ENCODE measurements at regions not wholly inside any gene's neighbourhood (a gene's known extent, or its start where the extent isn't known, plus 50 kb on each side); places are given as distances from the start of the nearest gene placed in this dataset.

DNA sequence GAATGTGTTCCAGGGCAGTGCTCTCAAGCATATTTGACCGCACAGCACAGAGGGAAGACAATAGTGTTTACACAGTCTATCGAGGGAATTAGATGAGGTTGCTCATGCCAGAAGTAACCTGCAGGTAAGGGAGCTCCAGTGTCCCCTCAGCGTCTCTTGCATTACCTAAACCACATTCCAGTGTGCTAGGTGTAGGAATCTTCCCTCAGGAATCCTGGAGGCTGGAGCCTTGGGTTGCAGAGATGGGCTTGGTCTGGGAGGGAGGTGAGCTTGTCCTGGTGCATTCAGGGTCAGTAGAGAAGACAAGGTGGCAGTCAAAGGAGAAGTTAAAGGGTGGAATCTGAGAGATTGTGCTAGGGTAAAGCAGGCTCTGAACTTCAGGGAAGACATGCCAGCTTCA lies 56.3 kb downstream of the SOX14 start:
- TF ChIP-seq GLIS3 (CRISPR knock-in tag; IDR thresholded peaks at IDR 0.05) (no peak), ESRRG (CRISPR knock-in tag; IDR thresholded peaks at IDR 0.05) (no peak), PPARA (CRISPR knock-in tag; IDR thresholded peaks at IDR 0.05; ENCODE audit: borderline replicate concordance) (no peak), ZFP30 (CRISPR knock-in tag; IDR thresholded peaks at IDR 0.05) (no peak), ARNTL (CRISPR knock-in tag; IDR thresholded peaks at IDR 0.05; ENCODE audit: borderline replicate concordance, low read depth) (no peak), CSDC2 (CRISPR knock-in tag; IDR thresholded peaks at IDR 0.05) (no peak), OSR1 (CRISPR knock-in tag; IDR thresholded peaks at IDR 0.05) (no peak), ZNF70 (CRISPR knock-in tag; IDR thresholded peaks at IDR 0.05) (no peak), ZC3H10 (CRISPR knock-in tag; IDR thresholded peaks at IDR 0.05) (no peak), ZNF8 (CRISPR knock-in tag; IDR thresholded peaks at IDR 0.05) (no peak), TCF4 (CRISPR knock-in tag; IDR thresholded peaks at IDR 0.05; ENCODE audit: borderline replicate concordance) (no peak), BACH2 (CRISPR knock-in tag; IDR thresholded peaks at IDR 0.05; ENCODE audit: borderline replicate concordance) (no peak), SNAI2 (CRISPR knock-in tag; IDR thresholded peaks at IDR 0.05) (no peak), TOX (CRISPR knock-in tag; IDR thresholded peaks at IDR 0.05; ENCODE audit: borderline replicate concordance) (no peak), ISL1 (CRISPR knock-in tag; IDR thresholded peaks at IDR 0.05) (no peak), RARB (CRISPR knock-in tag; IDR thresholded peaks at IDR 0.05) (no peak)
- TF ChIP-seq, protein P1, sequence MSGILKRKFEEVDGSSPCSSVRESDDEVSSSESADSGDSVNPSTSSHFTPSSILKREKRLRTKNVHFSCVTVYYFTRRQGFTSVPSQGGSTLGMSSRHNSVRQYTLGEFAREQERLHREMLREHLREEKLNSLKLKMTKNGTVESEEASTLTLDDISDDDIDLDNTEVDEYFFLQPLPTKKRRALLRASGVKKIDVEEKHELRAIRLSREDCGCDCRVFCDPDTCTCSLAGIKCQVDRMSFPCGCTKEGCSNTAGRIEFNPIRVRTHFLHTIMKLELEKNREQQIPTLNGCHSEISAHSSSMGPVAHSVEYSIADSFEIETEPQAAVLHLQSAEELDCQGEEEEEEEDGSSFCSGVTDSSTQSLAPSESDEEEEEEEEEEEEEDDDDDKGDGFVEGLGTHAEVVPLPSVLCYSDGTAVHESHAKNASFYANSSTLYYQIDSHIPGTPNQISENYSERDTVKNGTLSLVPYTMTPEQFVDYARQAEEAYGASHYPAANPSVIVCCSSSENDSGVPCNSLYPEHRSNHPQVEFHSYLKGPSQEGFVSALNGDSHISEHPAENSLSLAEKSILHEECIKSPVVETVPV (CRISPR knock-in tag; IDR thresholded peaks at IDR 0.05) = no peak
- TF ChIP-seq, protein P2, sequence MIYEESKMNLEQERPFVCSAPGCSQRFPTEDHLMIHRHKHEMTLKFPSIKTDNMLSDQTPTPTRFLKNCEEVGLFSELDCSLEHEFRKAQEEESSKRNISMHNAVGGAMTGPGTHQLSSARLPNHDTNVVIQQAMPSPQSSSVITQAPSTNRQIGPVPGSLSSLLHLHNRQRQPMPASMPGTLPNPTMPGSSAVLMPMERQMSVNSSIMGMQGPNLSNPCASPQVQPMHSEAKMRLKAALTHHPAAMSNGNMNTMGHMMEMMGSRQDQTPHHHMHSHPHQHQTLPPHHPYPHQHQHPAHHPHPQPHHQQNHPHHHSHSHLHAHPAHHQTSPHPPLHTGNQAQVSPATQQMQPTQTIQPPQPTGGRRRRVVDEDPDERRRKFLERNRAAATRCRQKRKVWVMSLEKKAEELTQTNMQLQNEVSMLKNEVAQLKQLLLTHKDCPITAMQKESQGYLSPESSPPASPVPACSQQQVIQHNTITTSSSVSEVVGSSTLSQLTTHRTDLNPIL (CRISPR knock-in tag; IDR thresholded peaks at IDR 0.05; ENCODE audit: low read depth) = no peak
- TF ChIP-seq, protein P3, sequence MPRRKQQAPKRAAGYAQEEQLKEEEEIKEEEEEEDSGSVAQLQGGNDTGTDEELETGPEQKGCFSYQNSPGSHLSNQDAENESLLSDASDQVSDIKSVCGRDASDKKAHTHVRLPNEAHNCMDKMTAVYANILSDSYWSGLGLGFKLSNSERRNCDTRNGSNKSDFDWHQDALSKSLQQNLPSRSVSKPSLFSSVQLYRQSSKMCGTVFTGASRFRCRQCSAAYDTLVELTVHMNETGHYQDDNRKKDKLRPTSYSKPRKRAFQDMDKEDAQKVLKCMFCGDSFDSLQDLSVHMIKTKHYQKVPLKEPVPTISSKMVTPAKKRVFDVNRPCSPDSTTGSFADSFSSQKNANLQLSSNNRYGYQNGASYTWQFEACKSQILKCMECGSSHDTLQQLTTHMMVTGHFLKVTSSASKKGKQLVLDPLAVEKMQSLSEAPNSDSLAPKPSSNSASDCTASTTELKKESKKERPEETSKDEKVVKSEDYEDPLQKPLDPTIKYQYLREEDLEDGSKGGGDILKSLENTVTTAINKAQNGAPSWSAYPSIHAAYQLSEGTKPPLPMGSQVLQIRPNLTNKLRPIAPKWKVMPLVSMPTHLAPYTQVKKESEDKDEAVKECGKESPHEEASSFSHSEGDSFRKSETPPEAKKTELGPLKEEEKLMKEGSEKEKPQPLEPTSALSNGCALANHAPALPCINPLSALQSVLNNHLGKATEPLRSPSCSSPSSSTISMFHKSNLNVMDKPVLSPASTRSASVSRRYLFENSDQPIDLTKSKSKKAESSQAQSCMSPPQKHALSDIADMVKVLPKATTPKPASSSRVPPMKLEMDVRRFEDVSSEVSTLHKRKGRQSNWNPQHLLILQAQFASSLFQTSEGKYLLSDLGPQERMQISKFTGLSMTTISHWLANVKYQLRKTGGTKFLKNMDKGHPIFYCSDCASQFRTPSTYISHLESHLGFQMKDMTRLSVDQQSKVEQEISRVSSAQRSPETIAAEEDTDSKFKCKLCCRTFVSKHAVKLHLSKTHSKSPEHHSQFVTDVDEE (CRISPR knock-in tag; IDR thresholded peaks at IDR 0.05) = no peak
- TF ChIP-seq, protein P4, sequence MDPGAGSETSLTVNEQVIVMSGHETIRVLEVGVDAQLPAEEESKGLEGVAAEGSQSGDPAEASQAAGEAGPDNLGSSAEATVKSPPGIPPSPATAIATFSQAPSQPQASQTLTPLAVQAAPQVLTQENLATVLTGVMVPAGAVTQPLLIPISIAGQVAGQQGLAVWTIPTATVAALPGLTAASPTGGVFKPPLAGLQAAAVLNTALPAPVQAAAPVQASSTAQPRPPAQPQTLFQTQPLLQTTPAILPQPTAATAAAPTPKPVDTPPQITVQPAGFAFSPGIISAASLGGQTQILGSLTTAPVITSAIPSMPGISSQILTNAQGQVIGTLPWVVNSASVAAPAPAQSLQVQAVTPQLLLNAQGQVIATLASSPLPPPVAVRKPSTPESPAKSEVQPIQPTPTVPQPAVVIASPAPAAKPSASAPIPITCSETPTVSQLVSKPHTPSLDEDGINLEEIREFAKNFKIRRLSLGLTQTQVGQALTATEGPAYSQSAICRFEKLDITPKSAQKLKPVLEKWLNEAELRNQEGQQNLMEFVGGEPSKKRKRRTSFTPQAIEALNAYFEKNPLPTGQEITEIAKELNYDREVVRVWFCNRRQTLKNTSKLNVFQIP (CRISPR knock-in tag; IDR thresholded peaks at IDR 0.05; ENCODE audit: borderline replicate concordance, low read depth) = no peak
- ATAC-seq = no peak

DNA sequence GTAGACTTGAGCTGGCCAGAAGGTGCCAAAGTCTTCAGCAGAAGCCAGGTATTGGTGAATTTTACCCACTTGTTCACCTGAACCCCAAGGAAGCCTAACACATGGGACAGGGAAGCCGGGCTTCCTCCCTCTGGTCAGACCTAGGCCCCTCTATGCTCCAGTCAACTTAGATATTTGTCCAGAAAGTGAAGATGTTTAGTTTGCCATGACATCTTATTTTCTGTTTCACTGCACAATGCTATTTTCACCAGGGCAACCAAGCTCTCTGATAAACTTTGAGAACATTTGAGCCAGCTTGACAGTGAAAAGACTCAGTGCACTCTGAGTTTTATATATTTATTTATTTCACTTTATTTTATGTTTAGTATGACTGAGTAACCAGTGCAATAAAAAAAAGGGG lies 71.0 kb downstream of the SOX14 start:
- TF ChIP-seq TOX (CRISPR knock-in tag; IDR thresholded peaks at IDR 0.05; ENCODE audit: borderline replicate concordance) (no peak), ZFP30 (CRISPR knock-in tag; IDR thresholded peaks at IDR 0.05) (no peak), SNAI2 (CRISPR knock-in tag; IDR thresholded peaks at IDR 0.05) (no peak), TCF4 (CRISPR knock-in tag; IDR thresholded peaks at IDR 0.05; ENCODE audit: borderline replicate concordance) (no peak), OSR1 (CRISPR knock-in tag; IDR thresholded peaks at IDR 0.05) (no peak), BACH2 (CRISPR knock-in tag; IDR thresholded peaks at IDR 0.05; ENCODE audit: borderline replicate concordance) (no peak), ZFP3 (CRISPR knock-in tag; IDR thresholded peaks at IDR 0.05) (no peak), ESRRG (CRISPR knock-in tag; IDR thresholded peaks at IDR 0.05) (no peak), ZNF565 (CRISPR knock-in tag; conservative IDR thresholded peaks at IDR 0.05; ENCODE audit: low read depth) (no peak), ISL1 (CRISPR knock-in tag; IDR thresholded peaks at IDR 0.05) (no peak)
- TF ChIP-seq, protein P3 (CRISPR knock-in tag; IDR thresholded peaks at IDR 0.05) = no peak
- TF ChIP-seq, protein P2 (CRISPR knock-in tag; IDR thresholded peaks at IDR 0.05; ENCODE audit: low read depth) = no peak
- TF ChIP-seq, protein P4 (CRISPR knock-in tag; IDR thresholded peaks at IDR 0.05; ENCODE audit: borderline replicate concordance, low read depth) = no peak
- ATAC-seq = no peak

Data from SK-N-SH treated with all-trans-retinoic acid at 6 μM for 48 hours (cell line).